ENCODE measurements at regions not wholly inside any gene's neighbourhood (a gene's known extent, or its start where the extent isn't known, plus 50 kb on each side); places are given as distances from the start of the nearest gene placed in this dataset.

DNA sequence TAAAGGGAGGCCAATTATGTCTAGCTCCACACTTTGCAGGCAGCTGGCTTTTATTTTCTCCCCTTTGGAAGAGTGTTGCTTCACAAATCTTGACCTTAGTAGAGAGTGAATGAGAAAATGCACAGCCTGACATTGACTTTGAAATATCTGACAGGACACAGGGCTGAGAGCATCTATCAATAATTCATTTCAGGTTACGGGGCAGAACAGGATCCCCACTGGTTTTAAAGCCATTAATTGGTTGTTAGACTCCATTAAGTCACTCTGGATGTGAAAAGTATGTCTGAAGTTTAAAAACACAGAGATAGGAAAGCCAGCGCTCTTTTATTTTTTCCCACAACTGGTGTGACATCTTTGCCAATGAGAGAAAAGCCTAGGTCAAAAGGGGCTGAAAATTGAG is 251.9 kb upstream of the TMC3 start:
- TF ChIP-seq POLR2AphosphoS5 (IDR thresholded peaks at IDR 0.05; ENCODE audit: low read depth, low read length), result no peak
- no peak for TF ChIP-seq FOXP2 (optimal IDR thresholded peaks at IDR 0.05; ENCODE audit: borderline replicate concordance, extremely low read depth, extremely low read length, insufficient read depth)
- no peak for TF ChIP-seq SIN3A (IDR thresholded peaks at IDR 0.05; ENCODE audit: borderline replicate concordance, insufficient read depth, low read length)
- no peak for TF ChIP-seq TAF1 (IDR thresholded peaks at IDR 0.05; ENCODE audit: borderline replicate concordance, insufficient read depth, low read length)
- TF ChIP-seq, protein P1, sequence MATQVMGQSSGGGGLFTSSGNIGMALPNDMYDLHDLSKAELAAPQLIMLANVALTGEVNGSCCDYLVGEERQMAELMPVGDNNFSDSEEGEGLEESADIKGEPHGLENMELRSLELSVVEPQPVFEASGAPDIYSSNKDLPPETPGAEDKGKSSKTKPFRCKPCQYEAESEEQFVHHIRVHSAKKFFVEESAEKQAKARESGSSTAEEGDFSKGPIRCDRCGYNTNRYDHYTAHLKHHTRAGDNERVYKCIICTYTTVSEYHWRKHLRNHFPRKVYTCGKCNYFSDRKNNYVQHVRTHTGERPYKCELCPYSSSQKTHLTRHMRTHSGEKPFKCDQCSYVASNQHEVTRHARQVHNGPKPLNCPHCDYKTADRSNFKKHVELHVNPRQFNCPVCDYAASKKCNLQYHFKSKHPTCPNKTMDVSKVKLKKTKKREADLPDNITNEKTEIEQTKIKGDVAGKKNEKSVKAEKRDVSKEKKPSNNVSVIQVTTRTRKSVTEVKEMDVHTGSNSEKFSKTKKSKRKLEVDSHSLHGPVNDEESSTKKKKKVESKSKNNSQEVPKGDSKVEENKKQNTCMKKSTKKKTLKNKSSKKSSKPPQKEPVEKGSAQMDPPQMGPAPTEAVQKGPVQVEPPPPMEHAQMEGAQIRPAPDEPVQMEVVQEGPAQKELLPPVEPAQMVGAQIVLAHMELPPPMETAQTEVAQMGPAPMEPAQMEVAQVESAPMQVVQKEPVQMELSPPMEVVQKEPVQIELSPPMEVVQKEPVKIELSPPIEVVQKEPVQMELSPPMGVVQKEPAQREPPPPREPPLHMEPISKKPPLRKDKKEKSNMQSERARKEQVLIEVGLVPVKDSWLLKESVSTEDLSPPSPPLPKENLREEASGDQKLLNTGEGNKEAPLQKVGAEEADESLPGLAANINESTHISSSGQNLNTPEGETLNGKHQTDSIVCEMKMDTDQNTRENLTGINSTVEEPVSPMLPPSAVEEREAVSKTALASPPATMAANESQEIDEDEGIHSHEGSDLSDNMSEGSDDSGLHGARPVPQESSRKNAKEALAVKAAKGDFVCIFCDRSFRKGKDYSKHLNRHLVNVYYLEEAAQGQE (IDR thresholded peaks at IDR 0.05; ENCODE audit: insufficient read depth in 1 of 2, low read depth in 2 of 2, low read length in 2 of 2), result no peak

DNA sequence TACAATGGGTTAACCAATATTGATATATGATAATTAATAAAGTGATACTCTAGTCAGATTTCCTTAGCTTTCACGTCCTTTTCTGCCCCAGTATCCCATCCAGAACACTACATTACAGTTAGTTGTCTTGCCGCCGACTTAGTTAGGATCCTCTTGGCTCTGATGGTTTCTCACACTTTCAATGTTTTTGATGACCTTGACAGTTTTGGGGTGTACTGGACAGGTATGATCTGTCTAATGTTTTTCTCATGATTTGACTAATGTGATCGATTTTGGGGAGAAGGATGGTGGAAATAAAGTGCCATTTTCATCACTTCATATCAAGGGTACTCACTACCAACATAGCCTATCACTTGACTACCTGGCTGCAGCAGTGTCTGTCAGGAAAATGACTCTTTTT is 245.0 kb upstream of the TMC3 start:
- TF ChIP-seq FOXP2 (optimal IDR thresholded peaks at IDR 0.05; ENCODE audit: borderline replicate concordance, extremely low read depth, extremely low read length, insufficient read depth) (no peak), POLR2AphosphoS5 (IDR thresholded peaks at IDR 0.05; ENCODE audit: low read depth, low read length) (no peak), TAF1 (IDR thresholded peaks at IDR 0.05; ENCODE audit: borderline replicate concordance, insufficient read depth, low read length) (no peak), SIN3A (IDR thresholded peaks at IDR 0.05; ENCODE audit: borderline replicate concordance, insufficient read depth, low read length) (no peak)
- TF ChIP-seq, protein P1 (IDR thresholded peaks at IDR 0.05; ENCODE audit: insufficient read depth in 1 of 2, low read depth in 2 of 2, low read length in 2 of 2), result no peak

DNA sequence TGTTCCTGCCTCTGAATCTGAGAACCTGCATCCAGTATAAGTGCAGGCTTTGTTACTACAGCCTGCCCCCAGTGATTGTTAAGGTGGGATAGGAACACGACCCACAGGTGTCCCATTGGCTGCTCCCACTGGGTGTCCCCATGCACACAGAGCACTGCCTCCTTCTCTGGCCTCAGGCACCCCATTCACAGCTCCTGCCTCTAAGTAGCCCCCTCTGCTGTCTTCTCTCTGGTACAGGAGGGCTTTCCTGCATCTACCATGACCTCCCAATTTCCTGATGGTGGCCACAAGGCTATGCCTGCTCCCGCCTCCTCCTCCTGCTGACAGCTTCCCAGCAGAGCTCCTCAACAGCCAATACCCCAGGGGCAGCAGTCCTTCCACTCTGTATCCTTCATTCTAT is 238.6 kb upstream of the TMC3 start:
- no peak for TF ChIP-seq POLR2AphosphoS5 (IDR thresholded peaks at IDR 0.05; ENCODE audit: low read depth, low read length)
- TF ChIP-seq FOXP2 (optimal IDR thresholded peaks at IDR 0.05; ENCODE audit: borderline replicate concordance, extremely low read depth, extremely low read length, insufficient read depth), result no peak
- TF ChIP-seq SIN3A (IDR thresholded peaks at IDR 0.05; ENCODE audit: borderline replicate concordance, insufficient read depth, low read length), result no peak
- TF ChIP-seq, protein P1 (IDR thresholded peaks at IDR 0.05; ENCODE audit: insufficient read depth in 1 of 2, low read depth in 2 of 2, low read length in 2 of 2), result no peak
- TF ChIP-seq TAF1 (IDR thresholded peaks at IDR 0.05; ENCODE audit: borderline replicate concordance, insufficient read depth, low read length), result no peak

DNA sequence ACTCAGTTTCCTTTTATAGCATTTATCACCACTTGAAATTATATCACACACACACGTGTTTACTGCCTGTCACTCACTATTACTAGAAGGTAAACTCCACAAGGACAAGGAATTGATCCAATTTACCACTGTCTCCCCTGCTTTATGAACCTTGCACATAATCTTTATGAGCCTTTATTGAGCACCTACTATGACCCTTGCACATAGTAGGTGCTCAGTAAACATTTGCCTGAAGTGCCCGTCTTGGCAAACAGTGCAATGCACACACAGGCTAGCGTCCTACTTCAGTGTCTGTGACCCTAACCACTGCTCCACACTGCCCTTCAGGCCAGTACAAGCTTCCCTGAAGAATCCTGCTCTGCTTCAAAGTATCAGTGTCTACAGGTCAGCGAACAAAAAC is 237.7 kb upstream of the TMC3 start:
- TF ChIP-seq FOXP2 (optimal IDR thresholded peaks at IDR 0.05; ENCODE audit: borderline replicate concordance, extremely low read depth, extremely low read length, insufficient read depth) (no peak), POLR2AphosphoS5 (IDR thresholded peaks at IDR 0.05; ENCODE audit: low read depth, low read length) (no peak), TAF1 (IDR thresholded peaks at IDR 0.05; ENCODE audit: borderline replicate concordance, insufficient read depth, low read length) (no peak), SIN3A (IDR thresholded peaks at IDR 0.05; ENCODE audit: borderline replicate concordance, insufficient read depth, low read length) (no peak)
- TF ChIP-seq, protein P1 (IDR thresholded peaks at IDR 0.05; ENCODE audit: insufficient read depth in 1 of 2, low read depth in 2 of 2, low read length in 2 of 2), result no peak

DNA sequence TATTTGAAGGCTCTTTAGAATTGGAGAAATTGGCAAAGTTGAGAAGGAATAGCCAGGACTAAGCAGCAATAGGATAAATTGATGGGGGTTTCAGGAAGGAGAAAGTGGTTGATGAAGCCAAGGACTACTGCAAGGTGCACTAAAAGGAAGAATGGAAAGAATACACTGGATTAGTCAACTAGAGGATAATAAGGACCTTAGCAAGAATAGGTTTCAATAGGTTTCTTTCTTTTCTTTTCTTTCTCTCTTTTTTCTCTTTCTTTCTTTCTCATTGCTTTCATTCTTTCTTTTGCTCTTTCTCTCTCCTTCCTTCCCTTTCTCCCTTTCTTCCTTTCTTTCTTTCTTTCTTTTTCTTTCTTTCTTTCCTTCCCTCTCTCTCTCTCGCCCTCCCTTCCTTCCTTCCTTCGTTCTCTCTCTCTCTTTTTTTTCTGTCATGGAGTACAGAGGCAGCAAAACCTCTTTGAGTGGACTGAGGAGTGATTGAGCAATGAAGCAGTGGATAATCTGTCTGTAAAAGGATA is 234.4 kb upstream of the TMC3 start:
- TF ChIP-seq SIN3A (IDR thresholded peaks at IDR 0.05; ENCODE audit: borderline replicate concordance, insufficient read depth, low read length) (no peak), FOXP2 (optimal IDR thresholded peaks at IDR 0.05; ENCODE audit: borderline replicate concordance, extremely low read depth, extremely low read length, insufficient read depth) (no peak), POLR2AphosphoS5 (IDR thresholded peaks at IDR 0.05; ENCODE audit: low read depth, low read length) (no peak), TAF1 (IDR thresholded peaks at IDR 0.05; ENCODE audit: borderline replicate concordance, insufficient read depth, low read length) (no peak)
- TF ChIP-seq, protein P1 (IDR thresholded peaks at IDR 0.05; ENCODE audit: insufficient read depth in 1 of 2, low read depth in 2 of 2, low read length in 2 of 2), result no peak

Data from PFSK-1 (cell line).